Body of pancreas (tissue), 4 donors: ENCODE measurements at regions not wholly inside any gene's neighbourhood (a gene's known extent, or its start where the extent isn't known, plus 50 kb on each side); places are given as distances from the start of the nearest gene placed in this dataset.
A peak's percentile ranks its signal among the peaks of the same experiment; 100 is the strongest.

Source experiments
- ATAC-seq: fragments of 150-250 bp; one replicate; pipeline ENCODE4 v1.9.1; 2016
- DNase-seq, 4 donors: peaks; one replicate each; pipeline ENCODE4 v3.0.0-alpha.2; 2019
- H3K27ac ChIP-seq, 4 donors: fragments of 200-600 bp; sonication (generic); 1 replicate in 3 of 4; 2 replicates in 1 of 4; pipeline versions ENCODE4 v1.5.1 to v1.6.1; 2016 to 2019; ENCODE audit warnings: mild to moderate bottlenecking in 1 of 4, mixed read lengths in 1 of 4, moderate library complexity in 1 of 4
- H3K27me3 ChIP-seq, 2 donors: fragments of 200-600 bp; sonication (generic); one replicate each; pipeline ENCODE4 v1.6.0; 2016; ENCODE audit warnings: mild to moderate bottlenecking in 1 of 2
- H3K36me3 ChIP-seq, 2 donors: fragments of 200-600 bp; sonication (generic); replicated peaks in 1 of 2; 2 replicates each; pipeline ENCODE4 v1.5.1; 2016; ENCODE audit warnings: low read depth in 2 of 2; ENCODE audit not compliant: insufficient read depth in 1 of 2
- H3K4me1 ChIP-seq: fragments of 200-600 bp; sonication (generic); one replicate; pipeline ENCODE4 v1.6.0; 2016
- H3K4me3 ChIP-seq, 2 donors: fragments of 200-600 bp; sonication (generic); 1 replicate in 1 of 2; 2 replicates in 1 of 2; pipeline ENCODE4 v1.5.1; 2016 to 2019
- H3K9me3 ChIP-seq, 3 donors: fragments of 200-600 bp; sonication (generic); 1 replicate in 2 of 3; 2 replicates in 1 of 3; pipeline ENCODE4 v1.5.1; 2016
- POLR2A ChIP-seq, 3 donors: fragments of 450-650 bp; IDR thresholded peaks; one replicate each; pipeline ENCODE4 v1.6.1; 2016; ENCODE audit warnings: antibody characterized with exemption in 3 of 3, mild to moderate bottlenecking in 2 of 3
- WGBS, 2 donors: methylation state at CpG; one replicate each; pipeline ENCODE4 v1.1.5; 2017; 5-methylcytosine and 5-hydroxymethylcytosine counted together
- intact Hi-C: fragments of 100-400 bp; cut with DNase I; formaldehyde crosslinking; loops from one replicate; pipeline ENCODE4 v1.15.1; 2023
- TF ChIP-seq, protein P1 (sequence below), 7 experiments: fragments of 450-650 bp in 4 of 7; fragments of 200-600 bp in 3 of 7; sonication (generic) in 3 of 7; IDR thresholded peaks; one replicate each; pipeline ENCODE4 v1.5.1; 2016 to 2019; ENCODE audit warnings: antibody characterized with exemption in 7 of 7

DNA sequence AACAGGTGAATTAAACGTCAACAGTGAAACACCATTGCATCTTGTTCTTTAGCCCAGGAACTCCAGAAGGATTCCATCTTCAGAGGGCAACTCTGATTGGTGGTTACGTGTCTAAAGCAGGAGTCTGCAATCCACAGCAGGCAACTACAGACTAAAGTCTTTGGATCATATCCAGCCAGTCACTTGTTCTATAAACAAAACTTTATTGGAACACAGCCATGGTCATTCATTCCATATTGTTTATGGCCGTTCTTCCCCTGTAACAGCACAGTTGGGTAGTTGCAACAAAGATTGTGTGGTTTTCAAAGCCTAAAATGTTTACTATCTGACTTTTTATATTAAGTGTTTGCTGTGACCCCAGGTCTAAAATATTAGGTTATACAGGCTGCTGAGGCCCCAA is 94.7 kb upstream of the IMMP2L start:
- DNase-seq (no peak), ATAC-seq (no peak)
- no peak overlapping the region for H3K4me3 ChIP-seq
- 47 to 50% methylated on average over 3 of the region's 3 CpGs for WGBS, 2 donors
- H3K9me3 ChIP-seq = no peaks in the 10 kb centered on the region
- no peaks in the 10 kb centered on the region for H3K4me1 ChIP-seq
- TF ChIP-seq POLR2A (IDR thresholded peaks at IDR 0.05) = no peak
- TF ChIP-seq, protein P1, sequence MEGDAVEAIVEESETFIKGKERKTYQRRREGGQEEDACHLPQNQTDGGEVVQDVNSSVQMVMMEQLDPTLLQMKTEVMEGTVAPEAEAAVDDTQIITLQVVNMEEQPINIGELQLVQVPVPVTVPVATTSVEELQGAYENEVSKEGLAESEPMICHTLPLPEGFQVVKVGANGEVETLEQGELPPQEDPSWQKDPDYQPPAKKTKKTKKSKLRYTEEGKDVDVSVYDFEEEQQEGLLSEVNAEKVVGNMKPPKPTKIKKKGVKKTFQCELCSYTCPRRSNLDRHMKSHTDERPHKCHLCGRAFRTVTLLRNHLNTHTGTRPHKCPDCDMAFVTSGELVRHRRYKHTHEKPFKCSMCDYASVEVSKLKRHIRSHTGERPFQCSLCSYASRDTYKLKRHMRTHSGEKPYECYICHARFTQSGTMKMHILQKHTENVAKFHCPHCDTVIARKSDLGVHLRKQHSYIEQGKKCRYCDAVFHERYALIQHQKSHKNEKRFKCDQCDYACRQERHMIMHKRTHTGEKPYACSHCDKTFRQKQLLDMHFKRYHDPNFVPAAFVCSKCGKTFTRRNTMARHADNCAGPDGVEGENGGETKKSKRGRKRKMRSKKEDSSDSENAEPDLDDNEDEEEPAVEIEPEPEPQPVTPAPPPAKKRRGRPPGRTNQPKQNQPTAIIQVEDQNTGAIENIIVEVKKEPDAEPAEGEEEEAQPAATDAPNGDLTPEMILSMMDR (IDR thresholded peaks at IDR 0.05) = no peak
- no peaks in the 10 kb centered on the region for H3K36me3 ChIP-seq
- no peak overlapping the region for H3K27ac ChIP-seq
- H3K27me3 ChIP-seq = no peaks in the 10 kb centered on the region
- intact Hi-C loops = no loop called here

DNA sequence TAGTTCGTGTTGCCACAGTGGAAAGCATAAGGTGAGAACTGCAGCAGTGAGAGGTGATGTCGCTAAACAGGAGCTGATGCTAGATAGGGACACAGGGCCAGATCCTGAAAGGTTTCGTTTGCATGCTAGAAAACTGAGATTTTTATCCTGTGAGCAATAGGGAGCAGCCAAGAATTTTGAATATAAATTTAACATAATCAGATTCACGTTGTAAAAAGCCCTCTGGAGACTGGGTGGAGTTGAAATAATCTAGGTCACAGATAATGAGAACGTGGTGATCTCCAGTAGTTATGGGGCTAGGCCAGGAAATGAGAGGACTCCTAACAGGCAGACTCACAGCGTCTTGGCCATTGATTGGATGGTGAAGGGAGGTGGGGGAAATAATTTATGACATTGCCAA is 92.1 kb upstream of the IMMP2L start:
- Histone ChIP-seq H3K36me3 (no peaks in the 10 kb centered on the region), H3K4me1 (no peaks in the 10 kb centered on the region), H3K27ac (no peak overlapping the region), H3K4me3 (no peak overlapping the region), H3K9me3 (no peaks in the 10 kb centered on the region), H3K27me3 (no peaks in the 10 kb centered on the region)
- TF ChIP-seq, protein P1 (IDR thresholded peaks at IDR 0.05) = no peak
- DNase-seq (no peak), ATAC-seq (no peak)
- WGBS, 2 donors = 53 to 63% methylated on average over 6 of the region's 6 CpGs
- intact Hi-C loops = no loop called here

- no peak for ATAC-seq
Measured at GRCh38 chr7:111653846-111654245, 91.6 kb upstream of the IMMP2L start.

DNA sequence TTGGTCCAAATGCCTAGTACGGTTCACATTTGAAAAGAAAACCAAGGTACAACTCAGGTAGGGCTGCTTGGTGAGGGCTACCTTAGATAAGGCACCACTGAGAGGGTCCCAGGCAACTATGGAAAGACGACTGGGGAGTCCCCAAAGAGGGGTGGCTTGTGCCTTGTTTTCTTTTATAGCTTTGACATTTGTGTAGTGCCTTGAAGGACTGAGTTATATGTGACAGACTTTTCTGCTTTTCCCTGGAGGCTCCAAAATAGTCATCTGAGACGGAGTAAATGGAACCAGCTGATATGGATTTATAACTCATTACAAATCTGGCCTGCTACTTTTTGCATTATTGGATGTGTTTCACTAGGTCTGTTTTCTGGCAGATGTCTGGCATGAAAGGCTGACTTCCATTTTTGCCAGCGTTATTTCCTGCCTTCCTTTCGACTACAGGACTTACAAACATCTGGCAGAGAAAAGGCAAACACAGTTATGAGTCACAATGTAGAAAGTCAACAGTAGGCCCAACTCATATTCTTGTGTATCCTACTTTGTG is 88.2 kb upstream of the IMMP2L start:
- Histone ChIP-seq H3K36me3 (no peaks in the 10 kb centered on the region), H3K27me3 (no peaks in the 10 kb centered on the region), H3K4me3 (no peak overlapping the region), H3K9me3 (no peaks in the 10 kb centered on the region), H3K27ac (no peak overlapping the region), H3K4me1 (no peaks in the 10 kb centered on the region)
- intact Hi-C loops = no loop called here
- ATAC-seq (no peak), DNase-seq (peak in 2 of 4 donors; percentile 17 to 39)
- no peak for TF ChIP-seq POLR2A (IDR thresholded peaks at IDR 0.05)
- TF ChIP-seq, protein P1 (IDR thresholded peaks at IDR 0.05) = no peak
- WGBS, 2 donors = 50 to 54% methylated on average over 5 of the region's 5 CpGs

More at GRCh38 chr7:111653846-111654245, 91.6 kb upstream of the IMMP2L start:
- Histone ChIP-seq H3K9me3 (no peaks in the 10 kb centered on the region), H3K36me3 (no peaks in the 10 kb centered on the region), H3K27me3 (no peaks in the 10 kb centered on the region), H3K4me1 (no peaks in the 10 kb centered on the region), H3K27ac (no peak overlapping the region), H3K4me3 (no peak overlapping the region)
- no peak for DNase-seq
- WGBS, 2 donors = 87 to 92% methylated on average over 3 of the region's 3 CpGs
- TF ChIP-seq, protein P1 (IDR thresholded peaks at IDR 0.05) = no peak
- TF ChIP-seq POLR2A (IDR thresholded peaks at IDR 0.05) = no peak
- intact Hi-C loops = no loop called here

DNA sequence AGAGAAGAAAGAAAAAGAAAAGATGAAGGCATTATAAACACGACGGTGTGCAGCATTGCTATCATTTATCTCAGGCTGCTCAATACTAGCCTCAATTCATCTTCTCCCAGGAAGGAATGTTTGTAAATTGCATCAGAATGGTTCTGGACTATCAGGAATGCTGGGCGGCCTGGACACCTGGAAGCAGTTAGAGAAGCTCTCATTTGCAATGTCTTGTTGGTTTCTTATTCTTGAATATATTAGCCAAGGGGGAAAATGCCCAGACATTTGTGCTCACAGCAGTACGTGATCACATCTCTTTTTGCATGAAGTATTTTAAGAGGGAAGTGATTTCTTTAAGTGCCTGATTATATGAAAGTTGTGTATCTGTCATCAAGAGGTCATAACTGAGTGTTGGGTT is 85.6 kb upstream of the IMMP2L start:
- H3K4me1 ChIP-seq = no peaks in the 10 kb centered on the region
- H3K9me3 ChIP-seq = no peaks in the 10 kb centered on the region
- H3K27me3 ChIP-seq = no peaks in the 10 kb centered on the region
- DNase-seq (no peak), ATAC-seq (no peak)
- H3K4me3 ChIP-seq = no peak overlapping the region
- WGBS, 2 donors = 63 to 71% methylated on average over 4 of the region's 4 CpGs
- intact Hi-C loops = no loop called here
- no peak overlapping the region for H3K27ac ChIP-seq
- no peak for TF ChIP-seq POLR2A (IDR thresholded peaks at IDR 0.05)
- TF ChIP-seq, protein P1 (IDR thresholded peaks at IDR 0.05) = no peak
- H3K36me3 ChIP-seq = no peaks in the 10 kb centered on the region
